AG10803 (cell line): ENCODE measurements at regions not wholly inside any gene's neighbourhood (a gene's known extent, or its start where the extent isn't known, plus 50 kb on each side); places are given as distances from the start of the nearest gene placed in this dataset.

Experiments
- DNase-seq: peaks from one replicate; pipeline ENCODE4 v3.0.0; 2010; ENCODE audit warnings: low read depth
- H3K4me3 ChIP-seq: 2 replicates; pipeline ENCODE4 v1.5.1; 2011; ENCODE audit warnings: mild to moderate bottlenecking, low read length, control low read depth
- CTCF ChIP-seq: conservative IDR thresholded peaks from 2 replicates; pipeline ENCODE4 v1.5.1; 2011; ENCODE audit warnings: mild to moderate bottlenecking, low read length, control low read depth, inconsistent platforms

GRCh38 chr15:38153781-38154180 lies 98.9 kb upstream of the SPRED1 start:
- no peak for TF ChIP-seq CTCF
- no peak for DNase-seq
- H3K4me3 ChIP-seq = no peak overlapping the region

- no peak for TF ChIP-seq CTCF
- no peak for DNase-seq
These were observed 98.4 kb upstream of the SPRED1 start for GRCh38 chr15:38154255-38154654.

GRCh38 chr15:38154837-38155236 lies 97.8 kb upstream of the SPRED1 start:
- TF ChIP-seq CTCF = no peak
- DNase-seq = no peak

More at GRCh38 chr15:38154255-38154654, 98.4 kb upstream of the SPRED1 start:
- H3K4me3 ChIP-seq = no peak overlapping the region

GRCh38 chr15:38163658-38164057 lies 89.0 kb upstream of the SPRED1 start:
- no peak overlapping the region for H3K4me3 ChIP-seq
- DNase-seq = no peak
- no peak for TF ChIP-seq CTCF

More at GRCh38 chr15:38154837-38155236, 97.8 kb upstream of the SPRED1 start:
- no peak overlapping the region for H3K4me3 ChIP-seq

GRCh38 chr15:38164061-38164460 lies 88.6 kb upstream of the SPRED1 start:
- H3K4me3 ChIP-seq = no peak overlapping the region
- DNase-seq = peak; percentile 25
- TF ChIP-seq CTCF = no peak

- no peak for TF ChIP-seq CTCF
- no peak for DNase-seq
These were observed 88.1 kb upstream of the SPRED1 start for GRCh38 chr15:38164507-38164906.

GRCh38 chr15:38168467-38169070 lies 84.1 kb upstream of the SPRED1 start:
- H3K4me3 ChIP-seq = no peak overlapping the region
- no peak for TF ChIP-seq CTCF
- DNase-seq = peak; percentile 22

More at GRCh38 chr15:38164507-38164906, 88.1 kb upstream of the SPRED1 start:
- no peak overlapping the region for H3K4me3 ChIP-seq
